GM23248 (cell line): ENCODE measurements at regions not wholly inside any gene's neighbourhood (a gene's known extent, or its start where the extent isn't known, plus 50 kb on each side); places are given as distances from the start of the nearest gene placed in this dataset.

Experiments
- EZH2 ChIP-seq: fragments of 200-600 bp; sonication (generic); IDR thresholded peaks from 2 replicates; pipeline ENCODE4 v1.6.1; 2018; ENCODE audit warnings: antibody characterized with exemption, mild to moderate bottlenecking; ENCODE audit not compliant: insufficient read depth, poor library complexity, severe bottlenecking
- EZH2phosphoT487 ChIP-seq: fragments of 200-600 bp; sonication (generic); IDR thresholded peaks from 2 replicates; pipeline ENCODE4 v1.6.1; 2018; ENCODE audit warnings: antibody characterized with exemption, moderate library complexity, mild to moderate bottlenecking, low read depth; ENCODE audit not compliant: insufficient read depth

- TF ChIP-seq EZH2: no peak
- TF ChIP-seq EZH2phosphoT487: no peak
Observed at GRCh38 chr10:121309164-121309563, 289.1 kb downstream of the FGFR2 start.
